GM23338 (cell line): ENCODE measurements at regions not wholly inside any gene's neighbourhood (a gene's known extent, or its start where the extent isn't known, plus 50 kb on each side); places are given as distances from the start of the nearest gene placed in this dataset.

ENCODE experiments used
- ATAC-seq: fragments of 200-7000 bp; cut with Tn5 transposase; 3 replicates; pipeline ENCODE4 v1.9.1; 2020
- DNase-seq: peaks from one replicate; pipeline ENCODE4 v3.0.0-alpha.2; 2015; ENCODE audit warnings: low spot score
- H2AFZ ChIP-seq: fragments of 200-600 bp; sonication (generic); 2 replicates; pipeline ENCODE4 v1.8.0; 2016; ENCODE audit warnings: antibody characterized with exemption, mild to moderate bottlenecking, moderate library complexity
- H3F3A ChIP-seq: fragments of 200-600 bp; sonication (generic); replicated peaks from 2 replicates; pipeline ENCODE4 v1.8.0; 2017; ENCODE audit warnings: antibody characterized with exemption, mixed run types, low read depth
- H3K27ac ChIP-seq: fragments of 200-600 bp; sonication (generic); 2 replicates; pipeline ENCODE4 v1.6.1; 2016; ENCODE audit warnings: low read depth
- H3K27me3 ChIP-seq: fragments of 200-600 bp; sonication (generic); 2 replicates; pipeline ENCODE4 v1.8.0; 2016; ENCODE audit warnings: mild to moderate bottlenecking, mixed run types, moderate library complexity; ENCODE audit not compliant: insufficient read depth
- H3K36me3 ChIP-seq: fragments of 200-600 bp; sonication (generic); 2 replicates; pipeline ENCODE4 v1.8.0; 2016; ENCODE audit warnings: mild to moderate bottlenecking; ENCODE audit not compliant: insufficient read depth
- H3K4me1 ChIP-seq: fragments of 200-600 bp; sonication (generic); 2 replicates; pipeline ENCODE4 v1.8.0; 2016; ENCODE audit warnings: mild to moderate bottlenecking, moderate library complexity; ENCODE audit not compliant: insufficient read depth
- H3K4me2 ChIP-seq: fragments of 200-600 bp; sonication (generic); 2 replicates; pipeline ENCODE4 v1.7.1; 2017; ENCODE audit warnings: mixed run types
- H3K4me3 ChIP-seq: fragments of 200-600 bp; sonication (generic); 2 replicates; pipeline ENCODE4 v1.6.1; 2016; ENCODE audit warnings: mixed run types
- H3K79me2 ChIP-seq: fragments of 200-600 bp; sonication (generic); replicated peaks from 2 replicates; pipeline ENCODE4 v1.8.0; 2017; ENCODE audit warnings: mild to moderate bottlenecking; ENCODE audit not compliant: insufficient read depth
- H3K9me2 ChIP-seq: fragments of 200-600 bp; sonication (generic); 2 replicates; pipeline ENCODE4 v1.8.0; 2017; ENCODE audit not compliant: insufficient read depth
- H4K20me1 ChIP-seq: fragments of 200-600 bp; sonication (generic); replicated peaks from 2 replicates; pipeline ENCODE4 v1.8.0; 2017; ENCODE audit warnings: mild to moderate bottlenecking; ENCODE audit not compliant: insufficient read depth
- H3K27ac Mint-ChIP-seq: 2 replicates; pipeline ENCODE4 v1.8.0; 2020; ENCODE audit warnings: inconsistent platforms, mild to moderate bottlenecking, moderate library complexity, mixed read lengths
- H3K27me3 Mint-ChIP-seq: 3 replicates; pipeline ENCODE4 v1.8.0; 2022; ENCODE audit warnings: low read depth, mild to moderate bottlenecking, moderate library complexity, mixed read lengths, inconsistent platforms; ENCODE audit not compliant: insufficient read depth, poor library complexity
- H3K36me3 Mint-ChIP-seq: 3 replicates; pipeline ENCODE4 v1.8.0; 2021; ENCODE audit warnings: low read depth, mild to moderate bottlenecking, inconsistent platforms, moderate library complexity, mixed read lengths
- H3K4me1 Mint-ChIP-seq: 3 replicates; pipeline ENCODE4 v1.8.0; 2020; ENCODE audit warnings: mild to moderate bottlenecking, inconsistent platforms, mixed read lengths
- H3K4me3 Mint-ChIP-seq: 3 replicates; pipeline ENCODE4 v1.8.0; 2021; ENCODE audit warnings: moderate library complexity, mild to moderate bottlenecking, inconsistent platforms, mixed read lengths
- H3K9me3 Mint-ChIP-seq: 3 replicates; pipeline ENCODE4 v1.8.0; 2020; ENCODE audit warnings: moderate library complexity, mild to moderate bottlenecking, inconsistent platforms, mixed read lengths
- CREB1 ChIP-seq: fragments of 250-450 bp; sonication (Bioruptor Pico); IDR thresholded peaks from 2 replicates; pipeline ENCODE4 v1.5.0; 2020; ENCODE audit warnings: low read depth, mild to moderate bottlenecking, moderate library complexity
- CTCF ChIP-seq, 2 experiments: fragments of 200-600 bp in 1 of 2; sonication (generic) in 1 of 2; conservative IDR thresholded peaks; 2 replicates each; pipeline versions ENCODE4 v1.5.1 to v1.6.1; 2016 to 2017; ENCODE audit warnings: antibody characterized with exemption in 2 of 2, low read depth in 2 of 2, mild to moderate bottlenecking in 2 of 2, moderate library complexity in 1 of 2
- ETS1 ChIP-seq: IDR thresholded peaks from 2 replicates; pipeline ENCODE4 v1.6.1; 2016; ENCODE audit warnings: antibody characterized with exemption
- EZH2 ChIP-seq: fragments of 200-600 bp; sonication (generic); IDR thresholded peaks from one replicate; pipeline ENCODE4 v1.8.0; 2017; ENCODE audit warnings: antibody characterized with exemption, mild to moderate bottlenecking, low read depth; ENCODE audit not compliant: unreplicated experiment
- EZH2phosphoT487 ChIP-seq: fragments of 200-600 bp; sonication (generic); IDR thresholded peaks from one replicate; pipeline ENCODE4 v1.8.1; 2018; ENCODE audit warnings: antibody characterized with exemption; ENCODE audit not compliant: unreplicated experiment
- JUNB ChIP-seq: IDR thresholded peaks from one replicate; pipeline ENCODE4 v1.6.1; 2016; ENCODE audit warnings: antibody characterized with exemption; ENCODE audit not compliant: unreplicated experiment
- NANOG ChIP-seq: IDR thresholded peaks from 2 replicates; pipeline ENCODE4 v1.6.1; 2016; ENCODE audit warnings: antibody characterized with exemption, borderline replicate concordance
- POLR2AphosphoS5 ChIP-seq: IDR thresholded peaks from 2 replicates; pipeline ENCODE4 v1.6.1; 2016; ENCODE audit warnings: antibody characterized with exemption, low read depth
- REST ChIP-seq: IDR thresholded peaks from one replicate; pipeline ENCODE4 v1.6.1; 2018; ENCODE audit warnings: antibody characterized with exemption; ENCODE audit not compliant: unreplicated experiment
- STAT1 ChIP-seq: IDR thresholded peaks from one replicate; pipeline ENCODE4 v1.6.1; 2016; ENCODE audit warnings: antibody characterized with exemption; ENCODE audit not compliant: unreplicated experiment
- ZNF114 ChIP-seq: fragments of 250-450 bp; sonication (Bioruptor Pico); IDR thresholded peaks from 2 replicates; pipeline ENCODE4 v1.5.0; 2020; ENCODE audit warnings: mild to moderate bottlenecking, moderate library complexity
- ZNF331 ChIP-seq: fragments of 250-450 bp; sonication (Bioruptor Pico); IDR thresholded peaks from 2 replicates; pipeline ENCODE4 v1.5.0; 2020; ENCODE audit warnings: low read depth, mild to moderate bottlenecking, moderate library complexity
- TF ChIP-seq, protein P1 (sequence below): fragments of 250-450 bp; sonication (Bioruptor Pico); IDR thresholded peaks from 2 replicates; pipeline ENCODE4 v1.5.0; 2020; ENCODE audit warnings: mild to moderate bottlenecking, moderate library complexity

GRCh38 chr11:112722876-112723275, 238.3 kb upstream of the NCAM1 start:
- DNase-seq (no peak), ATAC-seq (no peak)
- Histone ChIP-seq H3K4me1 (no peaks in the 10 kb centered on the region), H3F3A (no peaks in the 10 kb centered on the region), H3K4me3 (no peak overlapping the region), H3K9me2 (peaks cover 10% of the 10 kb centered on the region; the same call in 1 of the 2 replicates), H4K20me1 (no peaks in the 10 kb centered on the region), H3K4me2 (no peak overlapping the region), H3K27me3 (no peaks in the 10 kb centered on the region), H3K27ac (no peak overlapping the region), H3K79me2 (no peaks in the 10 kb centered on the region), H2AFZ (no peak overlapping the region), H3K36me3 (no peaks in the 10 kb centered on the region)
- Mint-ChIP-seq H3K4me3 (no peak overlapping the region), H3K27me3 (peaks cover 1% of the 10 kb centered on the region), H3K36me3 (no peaks in the 10 kb centered on the region), H3K9me3 (no peaks in the 10 kb centered on the region; the same call in 2 of the 3 replicates), H3K27ac (no peak overlapping the region), H3K4me1 (no peaks in the 10 kb centered on the region; the same call in 2 of the 3 replicates)
- TF ChIP-seq ZNF331 (CRISPR knock-in tag), result no peak
- TF ChIP-seq ETS1, result no peak
- TF ChIP-seq JUNB, result no peak
- TF ChIP-seq EZH2phosphoT487, result no peak
- no peak for TF ChIP-seq POLR2AphosphoS5
- TF ChIP-seq CTCF (conservative IDR thresholded peaks at IDR 0.05; ENCODE audit: low read depth in 2 of 2), result no peak
- TF ChIP-seq CREB1, result no peak
- no peak for TF ChIP-seq ZNF114
- no peak for TF ChIP-seq NANOG
- TF ChIP-seq REST, result no peak
- no peak for TF ChIP-seq EZH2
- no peak for TF ChIP-seq STAT1
- TF ChIP-seq, protein P1, sequence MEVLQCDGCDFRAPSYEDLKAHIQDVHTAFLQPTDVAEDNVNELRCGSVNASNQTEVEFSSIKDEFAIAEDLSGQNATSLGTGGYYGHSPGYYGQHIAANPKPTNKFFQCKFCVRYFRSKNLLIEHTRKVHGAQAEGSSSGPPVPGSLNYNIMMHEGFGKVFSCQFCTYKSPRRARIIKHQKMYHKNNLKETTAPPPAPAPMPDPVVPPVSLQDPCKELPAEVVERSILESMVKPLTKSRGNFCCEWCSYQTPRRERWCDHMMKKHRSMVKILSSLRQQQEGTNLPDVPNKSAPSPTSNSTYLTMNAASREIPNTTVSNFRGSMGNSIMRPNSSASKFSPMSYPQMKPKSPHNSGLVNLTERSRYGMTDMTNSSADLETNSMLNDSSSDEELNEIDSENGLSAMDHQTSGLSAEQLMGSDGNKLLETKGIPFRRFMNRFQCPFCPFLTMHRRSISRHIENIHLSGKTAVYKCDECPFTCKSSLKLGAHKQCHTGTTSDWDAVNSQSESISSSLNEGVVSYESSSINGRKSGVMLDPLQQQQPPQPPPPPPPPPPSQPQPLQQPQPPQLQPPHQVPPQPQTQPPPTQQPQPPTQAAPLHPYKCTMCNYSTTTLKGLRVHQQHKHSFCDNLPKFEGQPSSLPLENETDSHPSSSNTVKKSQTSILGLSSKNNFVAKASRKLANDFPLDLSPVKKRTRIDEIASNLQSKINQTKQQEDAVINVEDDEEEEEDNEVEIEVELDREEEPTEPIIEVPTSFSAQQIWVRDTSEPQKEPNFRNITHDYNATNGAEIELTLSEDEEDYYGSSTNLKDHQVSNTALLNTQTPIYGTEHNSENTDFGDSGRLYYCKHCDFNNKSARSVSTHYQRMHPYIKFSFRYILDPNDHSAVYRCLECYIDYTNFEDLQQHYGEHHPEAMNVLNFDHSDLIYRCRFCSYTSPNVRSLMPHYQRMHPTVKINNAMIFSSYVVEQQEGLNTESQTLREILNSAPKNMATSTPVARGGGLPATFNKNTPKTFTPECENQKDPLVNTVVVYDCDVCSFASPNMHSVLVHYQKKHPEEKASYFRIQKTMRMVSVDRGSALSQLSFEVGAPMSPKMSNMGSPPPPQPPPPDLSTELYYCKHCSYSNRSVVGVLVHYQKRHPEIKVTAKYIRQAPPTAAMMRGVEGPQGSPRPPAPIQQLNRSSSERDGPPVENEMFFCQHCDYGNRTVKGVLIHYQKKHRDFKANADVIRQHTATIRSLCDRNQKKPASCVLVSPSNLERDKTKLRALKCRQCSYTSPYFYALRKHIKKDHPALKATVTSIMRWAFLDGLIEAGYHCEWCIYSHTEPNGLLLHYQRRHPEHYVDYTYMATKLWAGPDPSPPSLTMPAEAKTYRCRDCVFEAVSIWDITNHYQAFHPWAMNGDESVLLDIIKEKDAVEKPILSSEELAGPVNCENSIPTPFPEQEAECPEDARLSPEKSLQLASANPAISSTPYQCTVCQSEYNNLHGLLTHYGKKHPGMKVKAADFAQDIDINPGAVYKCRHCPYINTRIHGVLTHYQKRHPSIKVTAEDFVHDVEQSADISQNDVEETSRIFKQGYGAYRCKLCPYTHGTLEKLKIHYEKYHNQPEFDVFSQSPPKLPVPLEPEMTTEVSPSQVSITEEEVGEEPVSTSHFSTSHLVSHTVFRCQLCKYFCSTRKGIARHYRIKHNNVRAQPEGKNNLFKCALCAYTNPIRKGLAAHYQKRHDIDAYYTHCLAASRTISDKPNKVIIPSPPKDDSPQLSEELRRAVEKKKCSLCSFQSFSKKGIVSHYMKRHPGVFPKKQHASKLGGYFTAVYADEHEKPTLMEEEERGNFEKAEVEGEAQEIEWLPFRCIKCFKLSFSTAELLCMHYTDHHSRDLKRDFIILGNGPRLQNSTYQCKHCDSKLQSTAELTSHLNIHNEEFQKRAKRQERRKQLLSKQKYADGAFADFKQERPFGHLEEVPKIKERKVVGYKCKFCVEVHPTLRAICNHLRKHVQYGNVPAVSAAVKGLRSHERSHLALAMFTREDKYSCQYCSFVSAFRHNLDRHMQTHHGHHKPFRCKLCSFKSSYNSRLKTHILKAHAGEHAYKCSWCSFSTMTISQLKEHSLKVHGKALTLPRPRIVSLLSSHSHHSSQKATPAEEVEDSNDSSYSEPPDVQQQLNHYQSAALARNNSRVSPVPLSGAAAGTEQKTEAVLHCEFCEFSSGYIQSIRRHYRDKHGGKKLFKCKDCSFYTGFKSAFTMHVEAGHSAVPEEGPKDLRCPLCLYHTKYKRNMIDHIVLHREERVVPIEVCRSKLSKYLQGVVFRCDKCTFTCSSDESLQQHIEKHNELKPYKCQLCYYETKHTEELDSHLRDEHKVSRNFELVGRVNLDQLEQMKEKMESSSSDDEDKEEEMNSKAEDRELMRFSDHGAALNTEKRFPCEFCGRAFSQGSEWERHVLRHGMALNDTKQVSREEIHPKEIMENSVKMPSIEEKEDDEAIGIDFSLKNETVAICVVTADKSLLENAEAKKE, result no peak
